ENCODE measurements at regions not wholly inside any gene's neighbourhood (a gene's known extent, or its start where the extent isn't known, plus 50 kb on each side); places are given as distances from the start of the nearest gene placed in this dataset.

- Mint-ChIP-seq H3K36me3 (ENCODE audit: low read depth) (no peaks in the 10 kb centered on the region), H3K27ac (no peak overlapping the region), H3K4me1 (peaks cover 4% of the 10 kb centered on the region; the same call in 2 of the 3 replicates), H3K27me3 (ENCODE audit: insufficient read depth, low read depth, poor library complexity) (no peaks in the 10 kb centered on the region), H3K9me3 (no peaks in the 10 kb centered on the region), H3K4me3 (no peak overlapping the region)
- no peaks in the 10 kb centered on the region for H3K4me1 ChIP-seq (ENCODE audit: insufficient read depth)
- H3K79me2 ChIP-seq (replicated peaks; ENCODE audit: insufficient read depth) = no peaks in the 10 kb centered on the region
- no peak for TF ChIP-seq ZNF331 (CRISPR knock-in tag; IDR thresholded peaks at IDR 0.05; ENCODE audit: low read depth)
- TF ChIP-seq ETS1 (IDR thresholded peaks at IDR 0.05) = no peak
- no peak for TF ChIP-seq NANOG (IDR thresholded peaks at IDR 0.05; ENCODE audit: borderline replicate concordance)
- TF ChIP-seq, protein P1, sequence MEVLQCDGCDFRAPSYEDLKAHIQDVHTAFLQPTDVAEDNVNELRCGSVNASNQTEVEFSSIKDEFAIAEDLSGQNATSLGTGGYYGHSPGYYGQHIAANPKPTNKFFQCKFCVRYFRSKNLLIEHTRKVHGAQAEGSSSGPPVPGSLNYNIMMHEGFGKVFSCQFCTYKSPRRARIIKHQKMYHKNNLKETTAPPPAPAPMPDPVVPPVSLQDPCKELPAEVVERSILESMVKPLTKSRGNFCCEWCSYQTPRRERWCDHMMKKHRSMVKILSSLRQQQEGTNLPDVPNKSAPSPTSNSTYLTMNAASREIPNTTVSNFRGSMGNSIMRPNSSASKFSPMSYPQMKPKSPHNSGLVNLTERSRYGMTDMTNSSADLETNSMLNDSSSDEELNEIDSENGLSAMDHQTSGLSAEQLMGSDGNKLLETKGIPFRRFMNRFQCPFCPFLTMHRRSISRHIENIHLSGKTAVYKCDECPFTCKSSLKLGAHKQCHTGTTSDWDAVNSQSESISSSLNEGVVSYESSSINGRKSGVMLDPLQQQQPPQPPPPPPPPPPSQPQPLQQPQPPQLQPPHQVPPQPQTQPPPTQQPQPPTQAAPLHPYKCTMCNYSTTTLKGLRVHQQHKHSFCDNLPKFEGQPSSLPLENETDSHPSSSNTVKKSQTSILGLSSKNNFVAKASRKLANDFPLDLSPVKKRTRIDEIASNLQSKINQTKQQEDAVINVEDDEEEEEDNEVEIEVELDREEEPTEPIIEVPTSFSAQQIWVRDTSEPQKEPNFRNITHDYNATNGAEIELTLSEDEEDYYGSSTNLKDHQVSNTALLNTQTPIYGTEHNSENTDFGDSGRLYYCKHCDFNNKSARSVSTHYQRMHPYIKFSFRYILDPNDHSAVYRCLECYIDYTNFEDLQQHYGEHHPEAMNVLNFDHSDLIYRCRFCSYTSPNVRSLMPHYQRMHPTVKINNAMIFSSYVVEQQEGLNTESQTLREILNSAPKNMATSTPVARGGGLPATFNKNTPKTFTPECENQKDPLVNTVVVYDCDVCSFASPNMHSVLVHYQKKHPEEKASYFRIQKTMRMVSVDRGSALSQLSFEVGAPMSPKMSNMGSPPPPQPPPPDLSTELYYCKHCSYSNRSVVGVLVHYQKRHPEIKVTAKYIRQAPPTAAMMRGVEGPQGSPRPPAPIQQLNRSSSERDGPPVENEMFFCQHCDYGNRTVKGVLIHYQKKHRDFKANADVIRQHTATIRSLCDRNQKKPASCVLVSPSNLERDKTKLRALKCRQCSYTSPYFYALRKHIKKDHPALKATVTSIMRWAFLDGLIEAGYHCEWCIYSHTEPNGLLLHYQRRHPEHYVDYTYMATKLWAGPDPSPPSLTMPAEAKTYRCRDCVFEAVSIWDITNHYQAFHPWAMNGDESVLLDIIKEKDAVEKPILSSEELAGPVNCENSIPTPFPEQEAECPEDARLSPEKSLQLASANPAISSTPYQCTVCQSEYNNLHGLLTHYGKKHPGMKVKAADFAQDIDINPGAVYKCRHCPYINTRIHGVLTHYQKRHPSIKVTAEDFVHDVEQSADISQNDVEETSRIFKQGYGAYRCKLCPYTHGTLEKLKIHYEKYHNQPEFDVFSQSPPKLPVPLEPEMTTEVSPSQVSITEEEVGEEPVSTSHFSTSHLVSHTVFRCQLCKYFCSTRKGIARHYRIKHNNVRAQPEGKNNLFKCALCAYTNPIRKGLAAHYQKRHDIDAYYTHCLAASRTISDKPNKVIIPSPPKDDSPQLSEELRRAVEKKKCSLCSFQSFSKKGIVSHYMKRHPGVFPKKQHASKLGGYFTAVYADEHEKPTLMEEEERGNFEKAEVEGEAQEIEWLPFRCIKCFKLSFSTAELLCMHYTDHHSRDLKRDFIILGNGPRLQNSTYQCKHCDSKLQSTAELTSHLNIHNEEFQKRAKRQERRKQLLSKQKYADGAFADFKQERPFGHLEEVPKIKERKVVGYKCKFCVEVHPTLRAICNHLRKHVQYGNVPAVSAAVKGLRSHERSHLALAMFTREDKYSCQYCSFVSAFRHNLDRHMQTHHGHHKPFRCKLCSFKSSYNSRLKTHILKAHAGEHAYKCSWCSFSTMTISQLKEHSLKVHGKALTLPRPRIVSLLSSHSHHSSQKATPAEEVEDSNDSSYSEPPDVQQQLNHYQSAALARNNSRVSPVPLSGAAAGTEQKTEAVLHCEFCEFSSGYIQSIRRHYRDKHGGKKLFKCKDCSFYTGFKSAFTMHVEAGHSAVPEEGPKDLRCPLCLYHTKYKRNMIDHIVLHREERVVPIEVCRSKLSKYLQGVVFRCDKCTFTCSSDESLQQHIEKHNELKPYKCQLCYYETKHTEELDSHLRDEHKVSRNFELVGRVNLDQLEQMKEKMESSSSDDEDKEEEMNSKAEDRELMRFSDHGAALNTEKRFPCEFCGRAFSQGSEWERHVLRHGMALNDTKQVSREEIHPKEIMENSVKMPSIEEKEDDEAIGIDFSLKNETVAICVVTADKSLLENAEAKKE (CRISPR knock-in tag; IDR thresholded peaks at IDR 0.05) = no peak
- no peak for TF ChIP-seq CREB1 (CRISPR knock-in tag; IDR thresholded peaks at IDR 0.05; ENCODE audit: low read depth)
- no peak for TF ChIP-seq ZNF114 (CRISPR knock-in tag; IDR thresholded peaks at IDR 0.05)
- TF ChIP-seq JUNB (IDR thresholded peaks at IDR 0.05; ENCODE audit: unreplicated experiment) = no peak
- no peak for TF ChIP-seq EZH2phosphoT487 (IDR thresholded peaks at IDR 0.05; ENCODE audit: unreplicated experiment)
- no peak overlapping the region for H3K4me3 ChIP-seq
- no peaks in the 10 kb centered on the region for H3K9me2 ChIP-seq (ENCODE audit: insufficient read depth)
- H3K27me3 ChIP-seq (ENCODE audit: insufficient read depth) = no peaks in the 10 kb centered on the region
- ATAC-seq (no peak), DNase-seq (ENCODE audit: low spot score) (no peak)
- H2AFZ ChIP-seq = peak overlapping the region; percentile 50; the same call in 1 of the 2 replicates
- no peaks in the 10 kb centered on the region for H3K36me3 ChIP-seq (ENCODE audit: insufficient read depth)
- no peaks in the 10 kb centered on the region for H3F3A ChIP-seq (replicated peaks; ENCODE audit: low read depth)
- H3K4me2 ChIP-seq = no peak overlapping the region
- no peaks in the 10 kb centered on the region for H4K20me1 ChIP-seq (replicated peaks; ENCODE audit: insufficient read depth)
- H3K27ac ChIP-seq (ENCODE audit: low read depth) = no peak overlapping the region
These were observed 56.2 kb downstream of the PLCE1 start for GRCh38 chr10:94049911-94050310.

Measured in GM23338 (cell line).